Neural cell (in vitro differentiated cells): ENCODE measurements at regions not wholly inside any gene's neighbourhood (a gene's known extent, or its start where the extent isn't known, plus 50 kb on each side); places are given as distances from the start of the nearest gene placed in this dataset.

Experiments used
- H2AFZ ChIP-seq: fragments of 200-600, 300-800 bp; sonication (generic), shearing (Covaris generic); 2 replicates; pipeline ENCODE4 v1.6.0; 2014; ENCODE audit warnings: low read depth, mild to moderate bottlenecking, antibody characterized with exemption, low read length, moderate library complexity
- H3F3A ChIP-seq: fragments of 200-600 bp; shearing (Covaris generic); 2 replicates; pipeline ENCODE4 v1.6.1; 2016; ENCODE audit warnings: mild to moderate bottlenecking, moderate library complexity, mixed read lengths, antibody characterized with exemption, low read length; ENCODE audit not compliant: insufficient read depth, poor library complexity, severe bottlenecking
- H3K27ac ChIP-seq: fragments of 200-600, 300-800 bp; sonication (generic), shearing (Covaris generic); 2 replicates; pipeline ENCODE4 v1.5.1; 2014; ENCODE audit warnings: mild to moderate bottlenecking, low read length, moderate library complexity
- H3K27me3 ChIP-seq: fragments of 300-800, 200-600 bp; sonication (generic), shearing (Covaris generic); 2 replicates; pipeline ENCODE4 v1.6.0; 2014; ENCODE audit warnings: mild to moderate bottlenecking, low read depth, low read length, moderate library complexity; ENCODE audit not compliant: insufficient read depth
- H3K36me3 ChIP-seq: fragments of 300-800, 200-600 bp; sonication (generic), shearing (Covaris generic); 2 replicates; pipeline ENCODE4 v1.5.1; 2014; ENCODE audit warnings: mild to moderate bottlenecking, antibody characterized with exemption, low read length, moderate library complexity; ENCODE audit not compliant: insufficient read depth
- H3K4me2 ChIP-seq: fragments of 300-800, 200-600 bp; sonication (generic), shearing (Covaris generic); 2 replicates; pipeline ENCODE4 v1.6.0; 2014; ENCODE audit warnings: mild to moderate bottlenecking, low read length
- H3K4me3 ChIP-seq: fragments of 300-800, 200-600 bp; sonication (generic), shearing (Covaris generic); 2 replicates; pipeline ENCODE4 v1.5.1; 2014; ENCODE audit warnings: mild to moderate bottlenecking, low read length, moderate library complexity
- H3K79me2 ChIP-seq: fragments of 200-600 bp; shearing (Covaris generic); replicated peaks from 2 replicates; pipeline ENCODE4 v1.6.0; 2014; ENCODE audit warnings: mild to moderate bottlenecking, low read length, moderate library complexity; ENCODE audit not compliant: insufficient read depth
- H3K9ac ChIP-seq: fragments of 300-800, 200-600 bp; sonication (generic), shearing (Covaris generic); 2 replicates; pipeline ENCODE4 v1.6.1; 2016; ENCODE audit warnings: mild to moderate bottlenecking, low read length, mixed read lengths
- H3K9me2 ChIP-seq: fragments of 200-600 bp; shearing (Covaris generic); 2 replicates; pipeline ENCODE4 v1.6.1; 2016; ENCODE audit warnings: mild to moderate bottlenecking, low read length, mixed read lengths; ENCODE audit not compliant: insufficient read depth
- H3K9me3 ChIP-seq: fragments of 200-600, 300-800 bp; sonication (generic), shearing (Covaris generic); 2 replicates; pipeline ENCODE4 v1.6.1; 2016; ENCODE audit warnings: mild to moderate bottlenecking, mixed run types, low read length, moderate library complexity, mixed read lengths
- H4K20me1 ChIP-seq: fragments of 200-600 bp; shearing (Covaris generic); 2 replicates; pipeline ENCODE4 v1.6.1; 2016; ENCODE audit warnings: mild to moderate bottlenecking, mixed run types; ENCODE audit not compliant: insufficient read depth
- CTCF ChIP-seq: fragments of 450-650 bp; IDR thresholded peaks from 2 replicates; pipeline ENCODE4 v1.5.1; 2014; ENCODE audit warnings: antibody characterized with exemption, mild to moderate bottlenecking, moderate library complexity; ENCODE audit not compliant: poor library complexity, severe bottlenecking
- EP300 ChIP-seq: fragments of 450-650 bp; conservative IDR thresholded peaks from 2 replicates; pipeline ENCODE4 v1.6.1; 2014; ENCODE audit warnings: antibody characterized with exemption, mild to moderate bottlenecking, moderate library complexity; ENCODE audit not compliant: poor library complexity, severe bottlenecking
- EZH2 ChIP-seq: fragments of 200-600, 300-800 bp; shearing (Covaris generic), sonication (generic); IDR thresholded peaks from 2 replicates; pipeline ENCODE4 v1.6.1; 2014; ENCODE audit warnings: antibody characterized with exemption, low read length, borderline replicate concordance, mild to moderate bottlenecking; ENCODE audit not compliant: insufficient read depth, poor library complexity, severe bottlenecking
- MXI1 ChIP-seq: fragments of 450-650 bp; conservative IDR thresholded peaks from 2 replicates; pipeline ENCODE4 v1.6.1; 2014; ENCODE audit warnings: antibody characterized with exemption, mild to moderate bottlenecking; ENCODE audit not compliant: poor library complexity, severe bottlenecking
- POLR2AphosphoS5 ChIP-seq: IDR thresholded peaks from 2 replicates; pipeline ENCODE4 v1.6.1; 2012
- RAD21 ChIP-seq: fragments of 450-650 bp; conservative IDR thresholded peaks from 2 replicates; pipeline ENCODE4 v1.6.1; 2014; ENCODE audit warnings: antibody characterized with exemption, mild to moderate bottlenecking, moderate library complexity
- REST ChIP-seq: IDR thresholded peaks from 2 replicates; pipeline ENCODE4 v1.6.1; 2012; ENCODE audit warnings: borderline replicate concordance
- SMC3 ChIP-seq: fragments of 450-650 bp; conservative IDR thresholded peaks from 2 replicates; pipeline ENCODE4 v1.6.1; 2014; ENCODE audit warnings: antibody characterized with exemption, mild to moderate bottlenecking, moderate library complexity; ENCODE audit not compliant: poor library complexity
- TAF1 ChIP-seq: IDR thresholded peaks from 2 replicates; pipeline ENCODE4 v1.6.1; 2012; ENCODE audit warnings: low read depth

- Histone ChIP-seq H3F3A (no peaks in the 10 kb centered on the region), H3K79me2 (no peaks in the 10 kb centered on the region), H3K4me3 (no peak overlapping the region), H2AFZ (no peak overlapping the region), H3K4me2 (no peak overlapping the region), H3K27me3 (no peaks in the 10 kb centered on the region), H4K20me1 (no peaks in the 10 kb centered on the region), H3K9me3 (no peaks in the 10 kb centered on the region), H3K27ac (no peak overlapping the region), H3K9ac (no peak overlapping the region), H3K9me2 (no peaks in the 10 kb centered on the region), H3K36me3 (no peaks in the 10 kb centered on the region)
- TF ChIP-seq CTCF (no peak), EP300 (no peak), MXI1 (no peak), TAF1 (no peak), POLR2AphosphoS5 (no peak)
These were observed 305.9 kb downstream of the NUAK1 start for GRCh38 chr12:105832806-105833205.

- Histone ChIP-seq H3K27me3 (no peaks in the 10 kb centered on the region), H3K9me2 (no peaks in the 10 kb centered on the region), H3K36me3 (no peaks in the 10 kb centered on the region), H4K20me1 (no peaks in the 10 kb centered on the region), H3K4me2 (no peak overlapping the region), H3K79me2 (no peaks in the 10 kb centered on the region), H2AFZ (no peak overlapping the region), H3K27ac (no peak overlapping the region), H3K9me3 (no peaks in the 10 kb centered on the region), H3F3A (no peaks in the 10 kb centered on the region), H3K9ac (no peak overlapping the region), H3K4me3 (no peak overlapping the region)
- no peak for TF ChIP-seq POLR2AphosphoS5
- TF ChIP-seq REST: no peak
- TF ChIP-seq EP300: no peak
- no peak for TF ChIP-seq RAD21
- TF ChIP-seq MXI1: no peak
These were observed 304.3 kb downstream of the NUAK1 start for GRCh38 chr12:105834496-105834895.

GRCh38 chr12:105835580-105836241 lies 303.0 kb downstream of the NUAK1 start:
- H3K4me3 ChIP-seq: no peak overlapping the region
- H3K79me2 ChIP-seq: no peaks in the 10 kb centered on the region
- H3K27me3 ChIP-seq: no peaks in the 10 kb centered on the region
- no peaks in the 10 kb centered on the region for H3K36me3 ChIP-seq
- no peak overlapping the region for H2AFZ ChIP-seq
- H4K20me1 ChIP-seq: no peaks in the 10 kb centered on the region
- no peak for TF ChIP-seq SMC3
- no peak for TF ChIP-seq MXI1
- no peak for TF ChIP-seq POLR2AphosphoS5
- TF ChIP-seq REST: no peak
- no peak for TF ChIP-seq EP300
- TF ChIP-seq CTCF: no peak
- TF ChIP-seq TAF1: no peak
- no peak for TF ChIP-seq RAD21
- no peak for TF ChIP-seq EZH2
- no peaks in the 10 kb centered on the region for H3F3A ChIP-seq
- no peaks in the 10 kb centered on the region for H3K9me3 ChIP-seq
- no peak overlapping the region for H3K9ac ChIP-seq
- no peak overlapping the region for H3K27ac ChIP-seq
- no peak overlapping the region for H3K4me2 ChIP-seq
- H3K9me2 ChIP-seq: no peaks in the 10 kb centered on the region
